ENCODE measurements at regions not wholly inside any gene's neighbourhood (a gene's known extent, or its start where the extent isn't known, plus 50 kb on each side); places are given as distances from the start of the nearest gene placed in this dataset.

DNA sequence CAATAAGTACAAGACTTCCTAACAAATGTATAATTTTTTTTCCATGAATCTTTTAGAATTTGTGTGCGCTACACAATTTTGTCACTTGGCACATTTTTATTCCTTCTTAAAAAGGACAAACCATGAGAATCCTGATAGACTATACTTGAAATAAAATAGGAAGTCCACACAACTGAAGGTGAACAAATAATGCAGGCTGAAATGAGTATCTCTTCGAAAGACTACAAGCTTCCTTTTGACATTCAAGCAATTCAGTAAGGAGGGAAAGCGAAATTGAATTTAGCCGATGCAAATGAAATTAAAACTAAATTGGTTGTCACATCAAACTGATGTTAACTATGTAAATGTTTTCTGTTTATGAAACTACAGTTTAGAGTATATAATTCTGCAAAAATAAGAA lies 374.4 kb upstream of the CCNH start:
- TF ChIP-seq, protein P1, sequence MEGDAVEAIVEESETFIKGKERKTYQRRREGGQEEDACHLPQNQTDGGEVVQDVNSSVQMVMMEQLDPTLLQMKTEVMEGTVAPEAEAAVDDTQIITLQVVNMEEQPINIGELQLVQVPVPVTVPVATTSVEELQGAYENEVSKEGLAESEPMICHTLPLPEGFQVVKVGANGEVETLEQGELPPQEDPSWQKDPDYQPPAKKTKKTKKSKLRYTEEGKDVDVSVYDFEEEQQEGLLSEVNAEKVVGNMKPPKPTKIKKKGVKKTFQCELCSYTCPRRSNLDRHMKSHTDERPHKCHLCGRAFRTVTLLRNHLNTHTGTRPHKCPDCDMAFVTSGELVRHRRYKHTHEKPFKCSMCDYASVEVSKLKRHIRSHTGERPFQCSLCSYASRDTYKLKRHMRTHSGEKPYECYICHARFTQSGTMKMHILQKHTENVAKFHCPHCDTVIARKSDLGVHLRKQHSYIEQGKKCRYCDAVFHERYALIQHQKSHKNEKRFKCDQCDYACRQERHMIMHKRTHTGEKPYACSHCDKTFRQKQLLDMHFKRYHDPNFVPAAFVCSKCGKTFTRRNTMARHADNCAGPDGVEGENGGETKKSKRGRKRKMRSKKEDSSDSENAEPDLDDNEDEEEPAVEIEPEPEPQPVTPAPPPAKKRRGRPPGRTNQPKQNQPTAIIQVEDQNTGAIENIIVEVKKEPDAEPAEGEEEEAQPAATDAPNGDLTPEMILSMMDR (IDR thresholded peaks at IDR 0.05): no peak
- no peak for TF ChIP-seq POLR2A (IDR thresholded peaks at IDR 0.05)

All from body of pancreas (tissue), 4 donors.